OCI-LY7 (cell line): ENCODE measurements at regions not wholly inside any gene's neighbourhood (a gene's known extent, or its start where the extent isn't known, plus 50 kb on each side); places are given as distances from the start of the nearest gene placed in this dataset.

Experiments
- BruUV-seq: library from RNA; stranded (reverse); fragments of 400-500 nt; replicated peaks from 2 replicates; lab custom pipeline; 2021; lab: Mats Ljungman, UMichigan
- CTCF ChIA-PET: fragments of 300-600 bp; sonication (Branson Sonifier 250); formaldehyde crosslinking; loops from one replicate; lab custom pipeline; 2022; ENCODE audit warnings: antibody characterized with exemption; ENCODE audit not compliant: unreplicated experiment; lab: Charles Lee
- POLR2A ChIA-PET: fragments of 300-600 bp; sonication (Branson Sonifier 250); formaldehyde crosslinking; loops from one replicate; lab custom pipeline; 2022; ENCODE audit warnings: antibody characterized with exemption; lab: Charles Lee
- DNase-seq: peaks from one replicate; pipeline ENCODE4 v3.0.0-alpha.2; 2015; ENCODE audit warnings: low spot score
- H2AFZ ChIP-seq: fragments of 200-600 bp; sonication (generic), shearing (Covaris generic); 2 replicates; pipeline ENCODE4 v1.6.1; 2014; ENCODE audit warnings: mild to moderate bottlenecking, antibody characterized with exemption, low read length, moderate library complexity
- H3K27ac ChIP-seq: fragments of 200-600 bp; sonication (generic); 2 replicates; pipeline ENCODE4 v1.5.1; 2014; ENCODE audit warnings: mixed run types, low read depth, mild to moderate bottlenecking, moderate library complexity, low read length, inconsistent platforms; ENCODE audit not compliant: poor library complexity, severe bottlenecking
- H3K36me3 ChIP-seq: fragments of 200-600 bp; sonication (generic); 2 replicates; pipeline ENCODE4 v1.6.1; 2014; ENCODE audit warnings: mild to moderate bottlenecking, antibody characterized with exemption, low read length, moderate library complexity, mixed read lengths; ENCODE audit not compliant: insufficient read depth
- H3K4me1 ChIP-seq: fragments of 200-600 bp; sonication (generic); 2 replicates; pipeline ENCODE4 v1.5.1; 2014; ENCODE audit warnings: mild to moderate bottlenecking, low read length; ENCODE audit not compliant: insufficient read depth, poor library complexity, severe bottlenecking
- H3K4me2 ChIP-seq: fragments of 200-600 bp; sonication (generic); 2 replicates; pipeline ENCODE4 v1.6.1; 2014; ENCODE audit warnings: mild to moderate bottlenecking, low read length
- H3K4me3 ChIP-seq: fragments of 200-600 bp; sonication (generic); 2 replicates; pipeline ENCODE4 v1.5.1; 2014; ENCODE audit warnings: mild to moderate bottlenecking, low read depth, low read length; ENCODE audit not compliant: poor library complexity, severe bottlenecking
- H3K79me2 ChIP-seq: fragments of 200-600 bp; sonication (generic); 2 replicates; pipeline ENCODE4 v1.6.1; 2016; ENCODE audit warnings: low read depth, mild to moderate bottlenecking, low read length, moderate library complexity, mixed read lengths; ENCODE audit not compliant: insufficient read depth
- H3K9me2 ChIP-seq: fragments of 200-600 bp; sonication (generic); 2 replicates; pipeline ENCODE4 v1.6.1; 2016; ENCODE audit warnings: mild to moderate bottlenecking, low read length, mixed read lengths; ENCODE audit not compliant: insufficient read depth
- H3K9me3 ChIP-seq: fragments of 200-600 bp; sonication (generic); 2 replicates; pipeline ENCODE4 v1.6.1; 2014; ENCODE audit warnings: mild to moderate bottlenecking, mixed run types, low read length, mixed read lengths
- H4K20me1 ChIP-seq: fragments of 200-600 bp; sonication (generic); 2 replicates; pipeline ENCODE4 v1.6.1; 2014; ENCODE audit warnings: mild to moderate bottlenecking, antibody characterized with exemption, low read length, moderate library complexity, mixed read lengths; ENCODE audit not compliant: insufficient read depth
- CTCF ChIP-seq: fragments of 200-600 bp; sonication (generic); conservative IDR thresholded peaks from 2 replicates; pipeline ENCODE4 v1.5.1; 2014; ENCODE audit warnings: mild to moderate bottlenecking, antibody characterized with exemption, low read length, moderate library complexity, mixed read lengths
- EZH2phosphoT487 ChIP-seq: fragments of 200-600 bp; sonication (generic); IDR thresholded peaks from 2 replicates; pipeline ENCODE4 v1.6.1; 2018; ENCODE audit warnings: low read depth, borderline replicate concordance, mild to moderate bottlenecking, mixed run types, antibody characterized with exemption, low read length, moderate library complexity, mixed read lengths
- intact Hi-C: fragments of 100-400 bp; cut with micrococcal nuclease; formaldehyde crosslinking; loops from one replicate; pipeline ENCODE4 v1.10.0; 2022; ENCODE audit not compliant: unreplicated experiment

- no peak for TF ChIP-seq EZH2phosphoT487
- no peak for TF ChIP-seq CTCF
- Histone ChIP-seq H4K20me1 (no peaks in the 10 kb centered on the region), H3K4me1 (no peaks in the 10 kb centered on the region), H3K27ac (no peak overlapping the region), H2AFZ (no peak overlapping the region), H3K9me3 (no peaks in the 10 kb centered on the region), H3K9me2 (no peaks in the 10 kb centered on the region), H3K79me2 (no peaks in the 10 kb centered on the region), H3K36me3 (no peaks in the 10 kb centered on the region), H3K4me3 (no peak overlapping the region), H3K4me2 (no peak overlapping the region)
- intact Hi-C loops = no loop called here
- no peak for DNase-seq
- ChIA-PET POLR2A (no interaction called here), CTCF (no interaction called here)
- BruUV-seq = no TSS peak
Measured at GRCh38 chr15:81500081-81500480, 126.1 kb upstream of the TMC3 start.

GRCh38 chr15:81498294-81498693 is 124.3 kb upstream of the TMC3 start:
- Histone ChIP-seq H3K9me3 (no peaks in the 10 kb centered on the region), H3K9me2 (no peaks in the 10 kb centered on the region), H3K4me3 (no peak overlapping the region), H3K27ac (no peak overlapping the region), H4K20me1 (no peaks in the 10 kb centered on the region), H3K4me2 (no peak overlapping the region), H3K36me3 (no peaks in the 10 kb centered on the region), H2AFZ (no peak overlapping the region), H3K4me1 (no peaks in the 10 kb centered on the region), H3K79me2 (no peaks in the 10 kb centered on the region)
- BruUV-seq = no TSS peak
- DNase-seq = no peak
- intact Hi-C loops = no loop called here
- CTCF ChIA-PET = no interaction called here
- TF ChIP-seq EZH2phosphoT487 = no peak
- no peak for TF ChIP-seq CTCF
- POLR2A ChIA-PET = no interaction called here

GRCh38 chr15:81497238-81497637 is 123.2 kb upstream of the TMC3 start:
- Histone ChIP-seq H3K9me3 (no peaks in the 10 kb centered on the region), H4K20me1 (no peaks in the 10 kb centered on the region), H3K4me3 (no peak overlapping the region), H3K27ac (no peak overlapping the region), H2AFZ (no peak overlapping the region), H3K4me1 (no peaks in the 10 kb centered on the region), H3K36me3 (no peaks in the 10 kb centered on the region), H3K4me2 (no peak overlapping the region), H3K9me2 (no peaks in the 10 kb centered on the region), H3K79me2 (no peaks in the 10 kb centered on the region)
- TF ChIP-seq EZH2phosphoT487 (no peak), CTCF (no peak)
- BruUV-seq = no TSS peak
- DNase-seq = no peak
- ChIA-PET CTCF (no interaction called here), POLR2A (no interaction called here)
- intact Hi-C loops = no loop called here
